Activated T-helper 2 cell treated with anti-CD3 and anti-CD28 coated beads, Interferon-gamma antibody, Interleukin-2, Interleukin-4, amounts not matched to agents 10 μg/mL and 5 μg/mL and 100 μg/mL, durations not matched to agents 14 hours and 24 hours and 36 hours (primary cell): ENCODE measurements at regions not wholly inside any gene's neighbourhood (a gene's known extent, or its start where the extent isn't known, plus 50 kb on each side); places are given as distances from the start of the nearest gene placed in this dataset.

ENCODE experiments used
- DNase-seq: peaks from one replicate; pipeline ENCODE4 v3.0.0; 2021; ENCODE audit warnings: low spot score
- H3K27ac Mint-ChIP-seq: one replicate; pipeline ENCODE4 v1.8.0; 2021; ENCODE audit warnings: mixed read lengths
- H3K27me3 Mint-ChIP-seq: one replicate; pipeline ENCODE4 v1.8.0; 2021; ENCODE audit warnings: low read depth, mixed read lengths
- H3K36me3 Mint-ChIP-seq: one replicate; pipeline ENCODE4 v1.8.0; 2021; ENCODE audit warnings: low read depth, mixed read lengths
- H3K4me1 Mint-ChIP-seq: one replicate; pipeline ENCODE4 v1.8.0; 2021; ENCODE audit warnings: low read depth, mixed read lengths
- H3K4me3 Mint-ChIP-seq: one replicate; pipeline ENCODE4 v1.8.0; 2021; ENCODE audit warnings: low read depth, mild to moderate bottlenecking, moderate library complexity, mixed read lengths
- H3K9me3 Mint-ChIP-seq: one replicate; pipeline ENCODE4 v1.8.0; 2021; ENCODE audit warnings: mixed read lengths
- intact Hi-C: fragments of 100-400 bp; cut with micrococcal nuclease; formaldehyde crosslinking; loops from one replicate; pipeline ENCODE4 v1.15.1; 2023

GRCh38 chr2:221818616-221819320, 246.7 kb upstream of the EPHA4 start:
- Mint-ChIP-seq H3K27me3 (no peaks in the 10 kb centered on the region), H3K4me1 (no peaks in the 10 kb centered on the region), H3K4me3 (no peak overlapping the region), H3K9me3 (no peaks in the 10 kb centered on the region), H3K36me3 (no peaks in the 10 kb centered on the region), H3K27ac (no peak overlapping the region)
- intact Hi-C loops: no loop called here
- DNase-seq: no peak

GRCh38 chr2:221817878-221818277, 245.8 kb upstream of the EPHA4 start:
- intact Hi-C loops: no loop called here
- no peak for DNase-seq
- Mint-ChIP-seq H3K36me3 (no peaks in the 10 kb centered on the region), H3K9me3 (no peaks in the 10 kb centered on the region), H3K4me1 (no peaks in the 10 kb centered on the region), H3K4me3 (no peak overlapping the region), H3K27ac (no peak overlapping the region), H3K27me3 (no peaks in the 10 kb centered on the region)

GRCh38 chr2:221817052-221817451, 244.9 kb upstream of the EPHA4 start:
- Mint-ChIP-seq H3K4me3 (no peak overlapping the region), H3K36me3 (no peaks in the 10 kb centered on the region), H3K27me3 (no peaks in the 10 kb centered on the region), H3K4me1 (no peaks in the 10 kb centered on the region), H3K9me3 (no peaks in the 10 kb centered on the region), H3K27ac (no peak overlapping the region)
- intact Hi-C loops: no loop called here
- DNase-seq: no peak

GRCh38 chr2:221816566-221816965, 244.5 kb upstream of the EPHA4 start:
- intact Hi-C loops: no loop called here
- H3K36me3 Mint-ChIP-seq: no peaks in the 10 kb centered on the region
- no peaks in the 10 kb centered on the region for H3K9me3 Mint-ChIP-seq
- H3K4me3 Mint-ChIP-seq: no peak overlapping the region
- no peaks in the 10 kb centered on the region for H3K27me3 Mint-ChIP-seq
- H3K4me1 Mint-ChIP-seq: no peaks in the 10 kb centered on the region
- no peak overlapping the region for H3K27ac Mint-ChIP-seq
- DNase-seq: no peak

GRCh38 chr2:221810650-221811049, 238.5 kb upstream of the EPHA4 start:
- Mint-ChIP-seq H3K4me3 (no peak overlapping the region), H3K9me3 (no peaks in the 10 kb centered on the region), H3K4me1 (no peaks in the 10 kb centered on the region), H3K27me3 (no peaks in the 10 kb centered on the region), H3K27ac (no peak overlapping the region), H3K36me3 (no peaks in the 10 kb centered on the region)
- DNase-seq: no peak
- intact Hi-C loops: no loop called here

GRCh38 chr2:221810245-221810644, 238.1 kb upstream of the EPHA4 start:
- Mint-ChIP-seq H3K27me3 (no peaks in the 10 kb centered on the region), H3K27ac (no peak overlapping the region), H3K4me3 (no peak overlapping the region), H3K9me3 (no peaks in the 10 kb centered on the region), H3K36me3 (no peaks in the 10 kb centered on the region), H3K4me1 (no peaks in the 10 kb centered on the region)
- DNase-seq: no peak
- intact Hi-C loops: no loop called here

GRCh38 chr2:221808488-221808887, 236.4 kb upstream of the EPHA4 start:
- Mint-ChIP-seq H3K4me1 (no peaks in the 10 kb centered on the region), H3K36me3 (no peaks in the 10 kb centered on the region), H3K27me3 (no peaks in the 10 kb centered on the region), H3K4me3 (no peak overlapping the region), H3K9me3 (no peaks in the 10 kb centered on the region), H3K27ac (no peak overlapping the region)
- intact Hi-C loops: no loop called here
- no peak for DNase-seq

- Mint-ChIP-seq H3K36me3 (no peaks in the 10 kb centered on the region), H3K27me3 (no peaks in the 10 kb centered on the region), H3K9me3 (no peaks in the 10 kb centered on the region), H3K4me3 (no peak overlapping the region), H3K27ac (no peak overlapping the region), H3K4me1 (no peaks in the 10 kb centered on the region)
- intact Hi-C loops: no loop called here
- DNase-seq: no peak
Observed at GRCh38 chr2:221807706-221808105, 235.6 kb upstream of the EPHA4 start.

- H3K4me3 Mint-ChIP-seq: no peak overlapping the region
Observed at GRCh38 chr2:221802089-221802488, 230.0 kb upstream of the EPHA4 start.

GRCh38 chr2:221792971-221793521, 220.9 kb upstream of the EPHA4 start:
- Mint-ChIP-seq H3K4me3 (no peak overlapping the region), H3K27me3 (no peaks in the 10 kb centered on the region), H3K27ac (no peak overlapping the region), H3K4me1 (no peaks in the 10 kb centered on the region), H3K36me3 (no peaks in the 10 kb centered on the region), H3K9me3 (no peaks in the 10 kb centered on the region)
- intact Hi-C loops: no loop called here
- no peak for DNase-seq

More at GRCh38 chr2:221802089-221802488, 230.0 kb upstream of the EPHA4 start:
- intact Hi-C loops: no loop called here
- Mint-ChIP-seq H3K36me3 (no peaks in the 10 kb centered on the region), H3K27ac (no peak overlapping the region), H3K27me3 (no peaks in the 10 kb centered on the region), H3K4me1 (no peaks in the 10 kb centered on the region), H3K9me3 (no peaks in the 10 kb centered on the region)
- DNase-seq: no peak

- Mint-ChIP-seq H3K4me1 (no peaks in the 10 kb centered on the region), H3K27ac (no peak overlapping the region), H3K9me3 (no peaks in the 10 kb centered on the region), H3K4me3 (no peak overlapping the region), H3K36me3 (no peaks in the 10 kb centered on the region), H3K27me3 (no peaks in the 10 kb centered on the region)
- intact Hi-C loops: no loop called here
- no peak for DNase-seq
Observed at GRCh38 chr2:221791844-221792243, 219.7 kb upstream of the EPHA4 start.

- no peaks in the 10 kb centered on the region for H3K9me3 Mint-ChIP-seq
- H3K4me1 Mint-ChIP-seq: no peaks in the 10 kb centered on the region
- H3K27ac Mint-ChIP-seq: no peak overlapping the region
- no peak overlapping the region for H3K4me3 Mint-ChIP-seq
- no peak for DNase-seq
- H3K36me3 Mint-ChIP-seq: no peaks in the 10 kb centered on the region
- intact Hi-C loops: no loop called here
- H3K27me3 Mint-ChIP-seq: no peaks in the 10 kb centered on the region
Observed at GRCh38 chr2:221787561-221787960, 215.5 kb upstream of the EPHA4 start.

- no peaks in the 10 kb centered on the region for H3K36me3 Mint-ChIP-seq
- no peaks in the 10 kb centered on the region for H3K4me1 Mint-ChIP-seq
- no peak overlapping the region for H3K4me3 Mint-ChIP-seq
- no peaks in the 10 kb centered on the region for H3K9me3 Mint-ChIP-seq
- H3K27ac Mint-ChIP-seq: no peak overlapping the region
- no peaks in the 10 kb centered on the region for H3K27me3 Mint-ChIP-seq
- intact Hi-C loops: no loop called here
- DNase-seq: no peak
Observed at GRCh38 chr2:221786297-221786926, 214.3 kb upstream of the EPHA4 start.
